Fibroblast of lung (primary cell): ENCODE measurements at regions not wholly inside any gene's neighbourhood (a gene's known extent, or its start where the extent isn't known, plus 50 kb on each side); places are given as distances from the start of the nearest gene placed in this dataset.

Experiments
- DNase-seq, 2 donors: peaks; one replicate each; pipeline versions ENCODE4 v3.0.0 to v3.0.0-alpha.2; 2010; ENCODE audit warnings: low read depth in 2 of 2
- H2AFZ ChIP-seq: 2 replicates; pipeline ENCODE4 v1.5.1; 2012; ENCODE audit warnings: low read length, control low read depth, inconsistent platforms
- H3K27ac ChIP-seq: 2 replicates; pipeline ENCODE4 v1.5.1; 2011; ENCODE audit warnings: low read length, control low read depth; ENCODE audit not compliant: insufficient read depth
- H3K27me3 ChIP-seq: 2 replicates; pipeline ENCODE4 v1.5.1; 2011; ENCODE audit warnings: mild to moderate bottlenecking, low read length; ENCODE audit not compliant: control insufficient read depth, insufficient read depth
- H3K36me3 ChIP-seq: 2 replicates; pipeline ENCODE4 v1.5.1; 2011; ENCODE audit warnings: low read length; ENCODE audit not compliant: control insufficient read depth, insufficient read depth
- H3K4me1 ChIP-seq: 2 replicates; pipeline ENCODE4 v1.5.1; 2011; ENCODE audit warnings: low read length; ENCODE audit not compliant: control insufficient read depth, insufficient read depth; ENCODE audit errors: extremely low read depth
- H3K4me2 ChIP-seq: 2 replicates; pipeline ENCODE4 v1.5.1; 2011; ENCODE audit warnings: low read length, control low read depth; ENCODE audit not compliant: insufficient read depth; ENCODE audit errors: extremely low read depth
- H3K4me3 ChIP-seq, 4 experiments: fragments of 200-600 bp in 1 of 4; sonication (generic) in 1 of 4; replicated peaks in 1 of 4; 2 replicates each; pipeline ENCODE4 v1.5.1; 2011 to 2016; ENCODE audit warnings: low read length in 4 of 4, low read depth in 3 of 4, mild to moderate bottlenecking in 3 of 4, control low read depth in 2 of 4, inconsistent platforms in 1 of 4, mixed read lengths in 1 of 4; ENCODE audit not compliant: insufficient read depth in 1 of 4; ENCODE audit errors: control extremely low read depth in 1 of 4
- H3K79me2 ChIP-seq: 2 replicates; pipeline ENCODE4 v1.5.1; 2012; ENCODE audit warnings: mild to moderate bottlenecking, low read length, inconsistent platforms; ENCODE audit not compliant: control insufficient read depth, insufficient read depth
- H3K9ac ChIP-seq: 2 replicates; pipeline ENCODE4 v1.5.1; 2011; ENCODE audit warnings: mild to moderate bottlenecking, low read length, control low read depth; ENCODE audit not compliant: insufficient read depth
- H3K9me3 ChIP-seq: 2 replicates; pipeline ENCODE4 v1.5.1; 2012; ENCODE audit warnings: low read depth, low read length; ENCODE audit not compliant: control insufficient read depth, insufficient read depth
- H4K20me1 ChIP-seq: 2 replicates; pipeline ENCODE4 v1.5.1; 2011; ENCODE audit warnings: low read length; ENCODE audit not compliant: control insufficient read depth, insufficient read depth; ENCODE audit errors: extremely low read depth
- CTCF ChIP-seq, 2 donors: IDR thresholded peaks in 1 of 2; conservative IDR thresholded peaks in 1 of 2; 1 replicate in 1 of 2; 2 replicates in 1 of 2; pipeline ENCODE4 v1.5.1; 2011 to 2012; ENCODE audit warnings: low read length in 2 of 2, control low read depth in 1 of 2, inconsistent platforms in 1 of 2, low read depth in 1 of 2, mild to moderate bottlenecking in 1 of 2
- EZH2 ChIP-seq: IDR thresholded peaks from 2 replicates; pipeline ENCODE4 v1.5.1; 2012; ENCODE audit warnings: low read length, control low read depth, mild to moderate bottlenecking; ENCODE audit errors: missing control alignments

DNA sequence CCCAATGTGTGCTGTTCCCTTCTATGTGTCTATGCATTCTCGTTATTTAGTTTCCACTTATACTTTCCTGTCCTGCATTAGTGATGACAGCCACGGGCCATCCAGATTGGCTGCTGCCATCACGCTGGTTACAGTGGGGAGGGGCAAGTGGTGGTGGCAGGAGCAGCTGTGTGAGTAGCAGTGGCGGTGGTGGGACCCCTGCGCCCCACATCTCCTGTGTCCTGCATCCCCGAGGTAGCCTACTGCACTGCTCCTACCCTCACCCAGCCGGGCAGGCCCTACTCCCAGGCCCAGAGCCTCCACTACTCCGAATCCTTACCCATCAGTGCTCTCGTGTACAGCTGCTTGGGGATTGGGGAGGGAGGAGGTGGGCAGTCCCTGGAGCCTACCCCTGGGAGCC, 798.7 kb upstream of the AGA start:
- H3K4me1 ChIP-seq = no peaks in the 10 kb centered on the region
- H3K79me2 ChIP-seq = no peaks in the 10 kb centered on the region
- H2AFZ ChIP-seq = no peak overlapping the region
- H3K9me3 ChIP-seq = no peaks in the 10 kb centered on the region
- H3K4me3 ChIP-seq = no peak overlapping the region
- no peaks in the 10 kb centered on the region for H4K20me1 ChIP-seq
- no peak overlapping the region for H3K27ac ChIP-seq
- H3K9ac ChIP-seq = no peak overlapping the region
- no peaks in the 10 kb centered on the region for H3K27me3 ChIP-seq
- TF ChIP-seq EZH2 (no peak), CTCF (conservative IDR thresholded peaks at IDR 0.05 in 1 of 2, IDR thresholded peaks at IDR 0.05 in 1 of 2; ENCODE audit: low read depth in 1 of 2, low read length in 2 of 2) (no peak)
- DNase-seq = no peak
- no peak overlapping the region for H3K4me2 ChIP-seq
- H3K36me3 ChIP-seq = no peaks in the 10 kb centered on the region

DNA sequence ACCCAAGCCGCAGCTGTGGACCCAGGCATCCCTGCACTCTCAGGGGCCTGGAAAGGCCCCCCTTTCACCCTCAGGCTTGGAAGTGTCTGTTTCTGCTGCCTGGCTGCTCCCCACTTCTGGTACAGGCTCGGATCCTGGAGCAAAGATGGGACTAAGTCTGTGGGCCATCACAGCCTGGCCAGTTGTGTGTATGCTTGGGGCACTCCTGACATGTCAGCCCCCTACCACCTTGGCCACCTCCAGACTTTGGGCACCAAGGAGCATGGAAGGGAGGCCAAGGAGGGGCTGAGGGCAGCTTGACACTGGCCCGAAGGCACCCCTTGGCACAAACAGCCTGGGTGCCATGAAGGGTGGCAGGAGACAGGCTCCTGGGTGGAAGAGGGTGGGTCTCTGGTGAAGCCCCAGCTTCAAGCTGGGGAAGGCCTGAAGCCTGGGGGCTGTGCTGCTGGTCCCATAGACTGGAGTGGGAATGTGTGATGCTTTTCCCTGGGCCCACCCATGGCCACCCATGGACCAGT, 799.4 kb upstream of the AGA start:
- H3K27ac ChIP-seq = no peak overlapping the region
- H3K9ac ChIP-seq = no peak overlapping the region
- no peak for DNase-seq
- no peaks in the 10 kb centered on the region for H3K27me3 ChIP-seq
- H3K36me3 ChIP-seq = no peaks in the 10 kb centered on the region
- no peaks in the 10 kb centered on the region for H4K20me1 ChIP-seq
- no peaks in the 10 kb centered on the region for H3K4me1 ChIP-seq
- no peaks in the 10 kb centered on the region for H3K9me3 ChIP-seq
- H3K4me2 ChIP-seq = no peak overlapping the region
- TF ChIP-seq EZH2 (no peak), CTCF (conservative IDR thresholded peaks at IDR 0.05 in 1 of 2, IDR thresholded peaks at IDR 0.05 in 1 of 2; ENCODE audit: low read depth in 1 of 2, low read length in 2 of 2) (no peak)
- no peak overlapping the region for H3K4me3 ChIP-seq
- H2AFZ ChIP-seq = no peak overlapping the region
- H3K79me2 ChIP-seq = no peaks in the 10 kb centered on the region

DNA sequence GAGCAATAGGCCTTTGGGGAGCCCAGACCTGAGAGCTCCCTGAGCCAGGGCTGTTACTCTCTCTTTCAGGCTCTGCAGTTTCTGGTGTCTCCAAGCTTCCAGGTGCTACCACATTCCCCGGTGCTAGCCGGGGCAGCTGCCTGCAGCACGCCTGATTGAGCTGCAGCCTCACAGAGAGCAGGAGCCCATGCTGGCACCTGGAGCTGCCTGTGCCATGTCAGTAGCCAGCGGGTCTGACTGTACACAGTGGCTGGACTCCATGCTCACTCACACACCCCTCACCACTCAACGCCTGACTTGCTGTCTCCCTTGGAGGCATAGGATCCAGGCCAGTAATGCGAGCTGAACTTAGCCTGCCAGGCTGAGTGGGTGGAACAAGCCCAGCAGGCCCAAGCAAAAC, 800.4 kb upstream of the AGA start:
- Histone ChIP-seq H2AFZ (no peak overlapping the region), H3K9me3 (no peaks in the 10 kb centered on the region)
- TF ChIP-seq EZH2 (no peak), CTCF (conservative IDR thresholded peaks at IDR 0.05 in 1 of 2, IDR thresholded peaks at IDR 0.05 in 1 of 2; ENCODE audit: low read depth in 1 of 2, low read length in 2 of 2) (no peak)

More for the DNA sequence above, 800.4 kb upstream of the AGA start:
- no peaks in the 10 kb centered on the region for H3K79me2 ChIP-seq
- H3K27me3 ChIP-seq = no peaks in the 10 kb centered on the region
- H4K20me1 ChIP-seq = no peaks in the 10 kb centered on the region
- H3K27ac ChIP-seq = no peak overlapping the region
- H3K36me3 ChIP-seq = no peaks in the 10 kb centered on the region
- H3K4me3 ChIP-seq = no peak overlapping the region
- H3K9ac ChIP-seq = no peak overlapping the region
- DNase-seq = no peak
- no peaks in the 10 kb centered on the region for H3K4me1 ChIP-seq
- no peak overlapping the region for H3K4me2 ChIP-seq
